Endothelial cell of umbilical vein (primary cell): ENCODE measurements at regions not wholly inside any gene's neighbourhood (a gene's known extent, or its start where the extent isn't known, plus 50 kb on each side); places are given as distances from the start of the nearest gene placed in this dataset.

Experiments
- BruUV-seq: library from RNA; stranded (reverse); fragments of 400-500 nt; replicated peaks from 2 replicates; lab custom pipeline; 2021; lab: Mats Ljungman, UMichigan
- CTCF ChIA-PET: fragments of 300-600, 350-600 bp; sonication (Branson Sonifier 250); formaldehyde crosslinking; loops from one replicate; lab custom pipeline; 2021; ENCODE audit warnings: antibody characterized with exemption, inconsistent platforms; lab: Charles Lee
- POLR2A ChIA-PET: fragments of 300-600, 350-600 bp; sonication (Branson Sonifier 250); formaldehyde crosslinking; loops from one replicate; lab custom pipeline; 2021; ENCODE audit warnings: antibody characterized with exemption, inconsistent platforms; lab: Charles Lee
- DNase-seq: peaks from one replicate; pipeline ENCODE4 v3.0.0-alpha.2; 2011; ENCODE audit warnings: low read depth, low spot score
- FAIRE-seq: peaks from 2 replicates; lab custom pipeline; 2011; peaks lifted over from hg19 to GRCh38; lab: Jason Lieb, UNC
- H2AFZ ChIP-seq: 2 replicates; pipeline ENCODE4 v1.6.0; 2012; ENCODE audit warnings: low read depth, low read length, control low read depth, inconsistent platforms
- H3K27ac ChIP-seq: 2 replicates; pipeline ENCODE4 v1.5.1; 2011; ENCODE audit warnings: low read depth, mild to moderate bottlenecking, control low read depth, low read length, moderate library complexity; ENCODE audit not compliant: insufficient read depth
- H3K27me3 ChIP-seq, 2 experiments: 2 replicates each; pipeline versions ENCODE4 v1.6.0 to v1.6.1; 2011; ENCODE audit warnings: low read length in 2 of 2, mixed read lengths in 1 of 2; ENCODE audit not compliant: control insufficient read depth in 2 of 2, insufficient read depth in 2 of 2
- H3K36me3 ChIP-seq, 2 experiments: 2 replicates in 1 of 2; 3 replicates in 1 of 2; pipeline ENCODE4 v1.5.1; 2011; ENCODE audit warnings: low read length in 2 of 2, mild to moderate bottlenecking in 1 of 2, moderate library complexity in 1 of 2; ENCODE audit not compliant: control insufficient read depth in 2 of 2, insufficient read depth in 2 of 2; ENCODE audit errors: extremely low read depth in 1 of 2
- H3K4me1 ChIP-seq: 3 replicates; pipeline ENCODE4 v1.5.1; 2011; ENCODE audit warnings: mild to moderate bottlenecking, low read length; ENCODE audit not compliant: control insufficient read depth, insufficient read depth; ENCODE audit errors: extremely low read depth
- H3K4me2 ChIP-seq: 2 replicates; pipeline ENCODE4 v1.6.1; 2011; ENCODE audit warnings: low read length, control low read depth, mixed read lengths; ENCODE audit not compliant: insufficient read depth
- H3K4me3 ChIP-seq, 3 experiments: fragments of 200-600 bp in 1 of 3; sonication (generic), shearing (Covaris generic) in 1 of 3; replicated peaks in 1 of 3; 2 replicates each; pipeline ENCODE4 v1.5.1; 2011 to 2016; ENCODE audit warnings: control low read depth in 3 of 3, low read length in 3 of 3, mild to moderate bottlenecking in 2 of 3, inconsistent platforms in 1 of 3, low read depth in 1 of 3, moderate library complexity in 1 of 3; ENCODE audit not compliant: insufficient read depth in 1 of 3
- H3K79me2 ChIP-seq: 2 replicates; pipeline ENCODE4 v1.6.0; 2012; ENCODE audit warnings: low read length, inconsistent platforms; ENCODE audit not compliant: control insufficient read depth, insufficient read depth
- H3K9ac ChIP-seq: replicated peaks from 2 replicates; pipeline ENCODE3; 2011; ENCODE audit warnings: low read length, control low read depth; ENCODE audit not compliant: insufficient read depth; ENCODE audit errors: extremely low read depth
- H3K9me1 ChIP-seq: replicated peaks from 3 replicates; pipeline ENCODE4 v1.6.0; 2011; ENCODE audit warnings: mild to moderate bottlenecking, low read length; ENCODE audit not compliant: control insufficient read depth, insufficient read depth; ENCODE audit errors: extremely low read depth
- H3K9me3 ChIP-seq: replicated peaks from 2 replicates; pipeline ENCODE4 v1.5.1; 2012; ENCODE audit warnings: low read length, inconsistent platforms; ENCODE audit not compliant: control insufficient read depth, insufficient read depth
- H4K20me1 ChIP-seq: replicated peaks from 2 replicates; pipeline ENCODE3; 2011; ENCODE audit warnings: mild to moderate bottlenecking, low read length; ENCODE audit not compliant: control insufficient read depth, insufficient read depth; ENCODE audit errors: extremely low read depth
- CTCF ChIP-seq, 2 donors: IDR thresholded peaks; 1 replicate in 1 of 2; 2 replicates in 1 of 2; pipeline ENCODE4 v1.5.1; 2011; ENCODE audit warnings: low read length in 2 of 2, mild to moderate bottlenecking in 2 of 2, moderate library complexity in 2 of 2, control low read depth in 1 of 2, inconsistent platforms in 1 of 2, low read depth in 1 of 2; ENCODE audit not compliant: insufficient read depth in 1 of 2; ENCODE audit errors: extremely low read depth in 1 of 2
- EZH2 ChIP-seq: IDR thresholded peaks from 2 replicates; pipeline ENCODE4 v1.6.1; 2012; ENCODE audit warnings: borderline replicate concordance, low read depth, mild to moderate bottlenecking, moderate library complexity, low read length, inconsistent platforms; ENCODE audit not compliant: severe bottlenecking
- FOS ChIP-seq: IDR thresholded peaks from 2 replicates; pipeline ENCODE4 v1.6.1; 2011; ENCODE audit warnings: mild to moderate bottlenecking, low read length, moderate library complexity, borderline replicate concordance; ENCODE audit not compliant: insufficient read depth
- GATA2 ChIP-seq: IDR thresholded peaks from 2 replicates; pipeline ENCODE4 v1.7.0; 2011; ENCODE audit warnings: low read depth, mild to moderate bottlenecking, moderate library complexity, mixed read lengths, low read length; ENCODE audit not compliant: insufficient read length, insufficient read depth
- JUN ChIP-seq: IDR thresholded peaks from 2 replicates; pipeline ENCODE4 v1.6.1; 2011; ENCODE audit warnings: borderline replicate concordance, low read depth; ENCODE audit not compliant: insufficient read length, insufficient read depth
- MAX ChIP-seq: IDR thresholded peaks from 2 replicates; pipeline ENCODE4 v1.6.1; 2011; ENCODE audit not compliant: insufficient read depth, insufficient read length
- MYC ChIP-seq: IDR thresholded peaks from one replicate; pipeline ENCODE4 v1.6.1; 2011; ENCODE audit warnings: mild to moderate bottlenecking, low read depth, low read length
- POLR2A ChIP-seq: IDR thresholded peaks from 2 replicates; pipeline ENCODE4 v1.6.1; 2012; ENCODE audit warnings: low read depth, mild to moderate bottlenecking, control low read depth, low read length
- POLR2AphosphoS5 ChIP-seq: IDR thresholded peaks from 2 replicates; pipeline ENCODE4 v1.6.1; 2012; ENCODE audit warnings: low read depth, mild to moderate bottlenecking, control low read depth, low read length, moderate library complexity; ENCODE audit not compliant: insufficient read depth
- dilution Hi-C: fragments of 300-500 bp; cut with MboI; formaldehyde crosslinking; loops from one replicate; pipeline ENCODE4 v1.15.0; 2019; ENCODE audit warnings: low sequenced_read_pairs; ENCODE audit not compliant: extremely low pct_ligation_motif_present
- intact Hi-C: fragments of 100-400 bp; cut with micrococcal nuclease; formaldehyde crosslinking; loops from one replicate; pipeline ENCODE4 v1.10.0; 2022

GRCh38 chr5:51599587-51599986 lies 216.3 kb downstream of the ISL1 start:
- Histone ChIP-seq H3K36me3 (no peaks in the 10 kb centered on the region), H3K9me1 (no peaks in the 10 kb centered on the region), H3K4me3 (no peak overlapping the region), H3K4me1 (no peaks in the 10 kb centered on the region), H3K4me2 (no peak overlapping the region), H4K20me1 (no peaks in the 10 kb centered on the region), H2AFZ (no peak overlapping the region), H3K27ac (no peak overlapping the region), H3K9ac (no peak overlapping the region), H3K79me2 (no peaks in the 10 kb centered on the region), H3K9me3 (no peaks in the 10 kb centered on the region), H3K27me3 (no peaks in the 10 kb centered on the region)
- BruUV-seq, result no TSS peak
- intact Hi-C loops (no loop called here), dilution Hi-C loops (no loop called here)
- TF ChIP-seq JUN (no peak), FOS (no peak), CTCF (IDR thresholded peaks at IDR 0.05; ENCODE audit: extremely low read depth in 1 of 2, insufficient read depth in 1 of 2, low read depth in 1 of 2, low read length in 2 of 2) (no peak), GATA2 (no peak), EZH2 (no peak), MYC (no peak), POLR2A (no peak), MAX (no peak), POLR2AphosphoS5 (no peak)
- CTCF ChIA-PET, result interaction anchor here (1.2 kb wide), 1 partner anchor 207 kb away, joined by 3 read pairs; no protein-coding TSS in a partner anchor
- no peak for FAIRE-seq
- POLR2A ChIA-PET, result no interaction called here
- no peak for DNase-seq
